ENCODE measurements at regions not wholly inside any gene's neighbourhood (a gene's known extent, or its start where the extent isn't known, plus 50 kb on each side); places are given as distances from the start of the nearest gene placed in this dataset.
"Not testable (repeated sequence)": the region's sequence is repeated elsewhere in the genome, so short reads cannot be mapped to it uniquely, and the experiment has no call there.

GRCh38 chr3:31289584-31289983 is 243.1 kb upstream of the STT3B start:
- peak; percentile 24 for DNase-seq (ENCODE audit: low spot score)

GRCh38 chr3:31290046-31290445 is 242.7 kb upstream of the STT3B start:
- no peak for DNase-seq (ENCODE audit: low spot score)

- no peak for DNase-seq (ENCODE audit: low spot score)
Measured at GRCh38 chr3:31291818-31292217, 240.9 kb upstream of the STT3B start.

- peak; percentile 11 for DNase-seq (ENCODE audit: low spot score)
Measured at GRCh38 chr3:31294430-31295149, 238.1 kb upstream of the STT3B start.

GRCh38 chr3:31295150-31295765 is 237.5 kb upstream of the STT3B start:
- peak; percentile 38 for DNase-seq (ENCODE audit: low spot score)

- no peak for DNase-seq (ENCODE audit: low spot score)
Measured at GRCh38 chr3:31297726-31298298, 234.9 kb upstream of the STT3B start.

- DNase-seq (ENCODE audit: low spot score): no peak
Measured at GRCh38 chr3:31300456-31301443, 232.0 kb upstream of the STT3B start.

GRCh38 chr3:31302343-31302742 is 230.4 kb upstream of the STT3B start:
- no peak for DNase-seq (ENCODE audit: low spot score)

- DNase-seq (ENCODE audit: low spot score): no peak
Measured at GRCh38 chr3:31305340-31305739, 227.4 kb upstream of the STT3B start.

GRCh38 chr3:31307131-31307785 is 225.5 kb upstream of the STT3B start:
- DNase-seq (ENCODE audit: low spot score): no peak

GRCh38 chr3:31311559-31311958 is 221.2 kb upstream of the STT3B start:
- DNase-seq (ENCODE audit: low spot score): no peak

GRCh38 chr3:31312400-31312799 is 220.3 kb upstream of the STT3B start:
- DNase-seq (ENCODE audit: low spot score): no peak

GRCh38 chr3:31314258-31314657 is 218.5 kb upstream of the STT3B start:
- DNase-seq (ENCODE audit: low spot score): no peak

GRCh38 chr3:31319332-31319731 is 213.4 kb upstream of the STT3B start:
- no peak for DNase-seq (ENCODE audit: low spot score)

- DNase-seq (ENCODE audit: low spot score): no peak
Measured at GRCh38 chr3:31321620-31322019, 211.1 kb upstream of the STT3B start.

- no peak for DNase-seq (ENCODE audit: low spot score)
Measured at GRCh38 chr3:31322460-31322859, 210.3 kb upstream of the STT3B start.

GRCh38 chr3:31327826-31328357 is 204.8 kb upstream of the STT3B start:
- DNase-seq (ENCODE audit: low spot score): not testable (repeated sequence)

- DNase-seq (ENCODE audit: low spot score): no peak
Measured at GRCh38 chr3:31331278-31331677, 201.4 kb upstream of the STT3B start.

GRCh38 chr3:31341130-31341529 is 191.6 kb upstream of the STT3B start:
- DNase-seq (ENCODE audit: low spot score): peak; percentile 26

- no peak for DNase-seq (ENCODE audit: low spot score)
Measured at GRCh38 chr3:31343075-31343474, 189.7 kb upstream of the STT3B start.

GRCh38 chr3:31345581-31345980 is 187.1 kb upstream of the STT3B start:
- DNase-seq (ENCODE audit: low spot score): no peak

Measured in SW480 (cell line).